Thyroid gland (tissue), 4 donors: ENCODE measurements at regions not wholly inside any gene's neighbourhood (a gene's known extent, or its start where the extent isn't known, plus 50 kb on each side); places are given as distances from the start of the nearest gene placed in this dataset.
A peak's percentile ranks its signal among the peaks of the same experiment; 100 is the strongest.
"Not testable (repeated sequence)": the region's sequence is repeated elsewhere in the genome, so short reads cannot be mapped to it uniquely, and the experiment has no call there.

Source experiments
- DNase-seq, 2 donors: peaks; one replicate each; pipeline ENCODE4 v3.0.0-alpha.2; 2019
- H3K27ac ChIP-seq, 3 donors: fragments of 200-600 bp; sonication (generic); 1 replicate in 2 of 3; 2 replicates in 1 of 3; pipeline ENCODE4 v1.5.1; 2016 to 2019; ENCODE audit warnings: mild to moderate bottlenecking in 1 of 3, moderate library complexity in 1 of 3
- H3K27me3 ChIP-seq: fragments of 200-600 bp; sonication (generic); one replicate; pipeline ENCODE4 v1.5.1; 2019
- H3K36me3 ChIP-seq, 2 donors: fragments of 200-600 bp; sonication (generic); one replicate each; pipeline ENCODE4 v1.5.1; 2016 to 2019
- H3K4me1 ChIP-seq, 2 donors: fragments of 200-600 bp; sonication (generic); one replicate each; pipeline ENCODE4 v1.5.1; 2017 to 2019
- H3K4me3 ChIP-seq, 3 donors: fragments of 200-600 bp; sonication (generic); replicated peaks in 1 of 3; 1 replicate in 2 of 3; 2 replicates in 1 of 3; pipeline ENCODE4 v1.5.1; 2016; ENCODE audit warnings: mild to moderate bottlenecking in 1 of 3
- H3K9me3 ChIP-seq: fragments of 200-600 bp; sonication (generic); one replicate; pipeline ENCODE4 v1.5.1; 2017
- CTCF ChIP-seq, 6 experiments: fragments of 200-600 bp in 3 of 6; fragments of 450-650 bp in 3 of 6; sonication (generic) in 3 of 6; IDR thresholded peaks; one replicate each; pipeline ENCODE4 v1.5.1; 2016 to 2019; ENCODE audit warnings: antibody characterized with exemption in 6 of 6, mild to moderate bottlenecking in 2 of 6, inconsistent platforms in 1 of 6, moderate library complexity in 1 of 6
- POLR2A ChIP-seq, 2 donors: fragments of 450-650 bp; IDR thresholded peaks; one replicate each; pipeline ENCODE4 v1.6.1; 2017; ENCODE audit warnings: antibody characterized with exemption in 2 of 2, mild to moderate bottlenecking in 2 of 2, moderate library complexity in 1 of 2
- WGBS, 2 donors: methylation state at CpG; one replicate each; pipeline ENCODE4 v1.1.5; 2017; 5-methylcytosine and 5-hydroxymethylcytosine counted together
- intact Hi-C: fragments of 100-400 bp; cut with DNase I; formaldehyde crosslinking; loops from one replicate; pipeline ENCODE4 v1.15.1; 2023

GRCh38 chr4:27684610-27685011 lies 824.0 kb downstream of the STIM2 start:
- no peak overlapping the region for H3K27ac ChIP-seq
- no peaks in the 10 kb centered on the region for H3K36me3 ChIP-seq
- peak; percentile 31 to 49 for DNase-seq
- no peaks in the 10 kb centered on the region for H3K4me1 ChIP-seq
- 28 to 32% methylated on average over 8 of the region's 8 CpGs for WGBS, 2 donors
- TF ChIP-seq POLR2A (IDR thresholded peaks at IDR 0.05) (no peak), CTCF (IDR thresholded peaks at IDR 0.05) (peak in 4 of 6 experiments; percentile 29 to 63 (median 48))
- intact Hi-C loops = no loop called here
- no peak overlapping the region for H3K4me3 ChIP-seq
- H3K27me3 ChIP-seq = no peaks in the 10 kb centered on the region
- H3K9me3 ChIP-seq = no peaks in the 10 kb centered on the region

GRCh38 chr4:27685091-27685490 lies 824.5 kb downstream of the STIM2 start:
- no peak for DNase-seq
- TF ChIP-seq POLR2A (IDR thresholded peaks at IDR 0.05) = no peak
- TF ChIP-seq CTCF (IDR thresholded peaks at IDR 0.05) = no peak
- WGBS, 2 donors = 52 to 59% methylated on average over 1 of the region's 1 CpG

GRCh38 chr4:27685947-27686346 lies 825.3 kb downstream of the STIM2 start:
- TF ChIP-seq POLR2A (IDR thresholded peaks at IDR 0.05) (no peak), CTCF (IDR thresholded peaks at IDR 0.05) (no peak)
- H3K27me3 ChIP-seq = no peaks in the 10 kb centered on the region
- no peak overlapping the region for H3K27ac ChIP-seq
- intact Hi-C loops = no loop called here
- H3K36me3 ChIP-seq = no peaks in the 10 kb centered on the region
- no peak overlapping the region for H3K4me3 ChIP-seq
- no peaks in the 10 kb centered on the region for H3K4me1 ChIP-seq
- H3K9me3 ChIP-seq = no peaks in the 10 kb centered on the region
- no peak for DNase-seq

More at GRCh38 chr4:27685091-27685490, 824.5 kb downstream of the STIM2 start:
- intact Hi-C loops = no loop called here
- Histone ChIP-seq H3K27ac (no peak overlapping the region), H3K9me3 (no peaks in the 10 kb centered on the region), H3K27me3 (no peaks in the 10 kb centered on the region), H3K4me1 (no peaks in the 10 kb centered on the region), H3K36me3 (no peaks in the 10 kb centered on the region), H3K4me3 (no peak overlapping the region)

- intact Hi-C loops = no loop called here
- 46% methylated on average over 6 of the region's 6 CpGs for WGBS, 2 donors
- Histone ChIP-seq H3K36me3 (no peaks in the 10 kb centered on the region), H3K4me1 (no peaks in the 10 kb centered on the region), H3K9me3 (no peaks in the 10 kb centered on the region), H3K4me3 (no peak overlapping the region), H3K27me3 (no peaks in the 10 kb centered on the region), H3K27ac (no peak overlapping the region)
- DNase-seq = no peak
- TF ChIP-seq POLR2A (IDR thresholded peaks at IDR 0.05) (no peak), CTCF (IDR thresholded peaks at IDR 0.05) (peak in 2 of 6 experiments; percentile 14 to 32)
These were observed 831.5 kb downstream of the STIM2 start for GRCh38 chr4:27692158-27692557.

GRCh38 chr4:27692868-27693634 lies 832.4 kb downstream of the STIM2 start:
- TF ChIP-seq CTCF (IDR thresholded peaks at IDR 0.05) = no peak
- no peak for TF ChIP-seq POLR2A (IDR thresholded peaks at IDR 0.05)
- H3K27me3 ChIP-seq = no peaks in the 10 kb centered on the region
- DNase-seq = no peak
- H3K4me1 ChIP-seq = no peaks in the 10 kb centered on the region
- no peaks in the 10 kb centered on the region for H3K9me3 ChIP-seq
- H3K4me3 ChIP-seq = no peak overlapping the region
- no peaks in the 10 kb centered on the region for H3K36me3 ChIP-seq
- WGBS, 2 donors = 77 to 82% methylated on average over 6 of the region's 6 CpGs
- intact Hi-C loops = no loop called here
- H3K27ac ChIP-seq = no peak overlapping the region

GRCh38 chr4:27696257-27696656 lies 835.6 kb downstream of the STIM2 start:
- H3K27ac ChIP-seq, H3K9me3 ChIP-seq, DNase-seq, H3K4me1 ChIP-seq, H3K36me3 ChIP-seq, H3K4me3 ChIP-seq, H3K27me3 ChIP-seq, intact Hi-C loops: not testable (repeated sequence)
- 91 to 94% methylated on average over 8 of the region's 8 CpGs for WGBS, 2 donors
